HL-60 (cell line): ENCODE measurements at regions not wholly inside any gene's neighbourhood (a gene's known extent, or its start where the extent isn't known, plus 50 kb on each side); places are given as distances from the start of the nearest gene placed in this dataset.

Source experiments
- CTCF ChIP-seq: IDR thresholded peaks from one replicate; pipeline ENCODE4 v1.5.1; 2011; ENCODE audit warnings: low read length, control low read depth, inconsistent platforms; ENCODE audit not compliant: insufficient read depth
- GABPA ChIP-seq: IDR thresholded peaks from 2 replicates; pipeline ENCODE4 v1.6.1; 2012; ENCODE audit warnings: low read depth
- POLR2AphosphoS5 ChIP-seq: IDR thresholded peaks from 2 replicates; pipeline ENCODE4 v1.6.1; 2012; ENCODE audit warnings: low read depth
- SPI1 ChIP-seq: IDR thresholded peaks from 2 replicates; pipeline ENCODE4 v1.6.1; 2012; ENCODE audit warnings: low read depth, mild to moderate bottlenecking, borderline replicate concordance
- TF ChIP-seq, protein P1 (sequence below): IDR thresholded peaks from 2 replicates; pipeline ENCODE4 v1.6.1; 2012; ENCODE audit warnings: low read depth; ENCODE audit not compliant: insufficient replicate concordance

GRCh38 chr2:212640428-212640827, 101.8 kb upstream of the ERBB4 start:
- TF ChIP-seq POLR2AphosphoS5 (no peak), CTCF (no peak), GABPA (no peak), SPI1 (no peak)
- TF ChIP-seq, protein P1, sequence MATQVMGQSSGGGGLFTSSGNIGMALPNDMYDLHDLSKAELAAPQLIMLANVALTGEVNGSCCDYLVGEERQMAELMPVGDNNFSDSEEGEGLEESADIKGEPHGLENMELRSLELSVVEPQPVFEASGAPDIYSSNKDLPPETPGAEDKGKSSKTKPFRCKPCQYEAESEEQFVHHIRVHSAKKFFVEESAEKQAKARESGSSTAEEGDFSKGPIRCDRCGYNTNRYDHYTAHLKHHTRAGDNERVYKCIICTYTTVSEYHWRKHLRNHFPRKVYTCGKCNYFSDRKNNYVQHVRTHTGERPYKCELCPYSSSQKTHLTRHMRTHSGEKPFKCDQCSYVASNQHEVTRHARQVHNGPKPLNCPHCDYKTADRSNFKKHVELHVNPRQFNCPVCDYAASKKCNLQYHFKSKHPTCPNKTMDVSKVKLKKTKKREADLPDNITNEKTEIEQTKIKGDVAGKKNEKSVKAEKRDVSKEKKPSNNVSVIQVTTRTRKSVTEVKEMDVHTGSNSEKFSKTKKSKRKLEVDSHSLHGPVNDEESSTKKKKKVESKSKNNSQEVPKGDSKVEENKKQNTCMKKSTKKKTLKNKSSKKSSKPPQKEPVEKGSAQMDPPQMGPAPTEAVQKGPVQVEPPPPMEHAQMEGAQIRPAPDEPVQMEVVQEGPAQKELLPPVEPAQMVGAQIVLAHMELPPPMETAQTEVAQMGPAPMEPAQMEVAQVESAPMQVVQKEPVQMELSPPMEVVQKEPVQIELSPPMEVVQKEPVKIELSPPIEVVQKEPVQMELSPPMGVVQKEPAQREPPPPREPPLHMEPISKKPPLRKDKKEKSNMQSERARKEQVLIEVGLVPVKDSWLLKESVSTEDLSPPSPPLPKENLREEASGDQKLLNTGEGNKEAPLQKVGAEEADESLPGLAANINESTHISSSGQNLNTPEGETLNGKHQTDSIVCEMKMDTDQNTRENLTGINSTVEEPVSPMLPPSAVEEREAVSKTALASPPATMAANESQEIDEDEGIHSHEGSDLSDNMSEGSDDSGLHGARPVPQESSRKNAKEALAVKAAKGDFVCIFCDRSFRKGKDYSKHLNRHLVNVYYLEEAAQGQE: no peak
